WTC11 (cell line): ENCODE measurements at regions not wholly inside any gene's neighbourhood (a gene's known extent, or its start where the extent isn't known, plus 50 kb on each side); places are given as distances from the start of the nearest gene placed in this dataset.
A peak's percentile ranks its signal among the peaks of the same experiment; 100 is the strongest.

Experiments
- ATAC-seq: fragments of 200-7000 bp; cut with Tn5 transposase; 2 replicates; pipeline ENCODE4 v1.10.0; 2021; ENCODE audit warnings: mild to moderate bottlenecking, moderate library complexity
- CTCF ChIA-PET: fragments of 300-600 bp; sonication (Branson Sonifier 250); formaldehyde crosslinking; loops from one replicate; lab custom pipeline; 2021; ENCODE audit warnings: antibody characterized with exemption; lab: Charles Lee
- POLR2A ChIA-PET: fragments of 350-600 bp; sonication (Branson Sonifier 250); formaldehyde crosslinking; loops from one replicate; lab custom pipeline; 2021; ENCODE audit warnings: antibody characterized with exemption; lab: Charles Lee
- DNase-seq: peaks from one replicate; pipeline ENCODE4 v3.0.0; 2021; ENCODE audit warnings: low spot score
- H3K27ac Mint-ChIP-seq: 2 replicates; pipeline ENCODE4 v1.8.0; 2021; ENCODE audit warnings: mixed read lengths
- H3K27me3 Mint-ChIP-seq: 2 replicates; pipeline ENCODE4 v1.8.0; 2021; ENCODE audit warnings: low read depth, mild to moderate bottlenecking, moderate library complexity, mixed read lengths
- H3K36me3 Mint-ChIP-seq: 2 replicates; pipeline ENCODE4 v1.8.0; 2021; ENCODE audit warnings: mixed read lengths
- H3K4me1 Mint-ChIP-seq: 2 replicates; pipeline ENCODE4 v1.8.0; 2022; ENCODE audit warnings: mixed read lengths
- H3K4me3 Mint-ChIP-seq: 2 replicates; pipeline ENCODE4 v1.8.0; 2021; ENCODE audit warnings: mild to moderate bottlenecking, moderate library complexity, mixed read lengths
- H3K9me3 Mint-ChIP-seq: 2 replicates; pipeline ENCODE4 v1.8.0; 2021; ENCODE audit warnings: mixed read lengths
- CREB1 ChIP-seq: sonication (generic); formaldehyde crosslinking; IDR thresholded peaks from 2 replicates; pipeline ENCODE4 v1.8.0; 2023; ENCODE audit warnings: mild to moderate bottlenecking, missing genetic modification reagents
- EMX1 ChIP-seq: fragments of 250-450 bp; sonication (Bioruptor Pico); IDR thresholded peaks from 2 replicates; pipeline ENCODE4 v1.8.0; 2021; ENCODE audit warnings: mild to moderate bottlenecking
- ETV6 ChIP-seq: sonication (generic); formaldehyde crosslinking; IDR thresholded peaks from 2 replicates; pipeline ENCODE4 v1.8.1; 2022; ENCODE audit warnings: mild to moderate bottlenecking, missing genetic modification reagents
- FOXJ3 ChIP-seq: sonication (generic); formaldehyde crosslinking; IDR thresholded peaks from 2 replicates; pipeline ENCODE4 v1.9.0; 2021; ENCODE audit warnings: missing genetic modification reagents, mild to moderate bottlenecking, borderline replicate concordance
- FOXP1 ChIP-seq: sonication (generic); formaldehyde crosslinking; IDR thresholded peaks from 2 replicates; pipeline ENCODE4 v1.8.0; 2022; ENCODE audit warnings: missing genetic modification reagents, mild to moderate bottlenecking, moderate library complexity, borderline replicate concordance
- GRHL2 ChIP-seq: fragments of 250-450 bp; sonication (Bioruptor Pico); IDR thresholded peaks from 2 replicates; pipeline ENCODE4 v1.8.0; 2022; ENCODE audit warnings: mild to moderate bottlenecking, moderate library complexity; ENCODE audit not compliant: insufficient replicate concordance, severe bottlenecking
- JAZF1 ChIP-seq: fragments of 250-450 bp; sonication (Bioruptor Pico); IDR thresholded peaks from 2 replicates; pipeline ENCODE4 v1.9.0; 2021; ENCODE audit warnings: moderate library complexity, mild to moderate bottlenecking, inconsistent platforms
- MXD4 ChIP-seq: fragments of 250-450 bp; sonication (Bioruptor Pico); IDR thresholded peaks from 2 replicates; pipeline ENCODE4 v1.8.0; 2021; ENCODE audit warnings: mild to moderate bottlenecking, moderate library complexity, borderline replicate concordance
- NFE2L1 ChIP-seq: sonication (generic); formaldehyde crosslinking; IDR thresholded peaks from 2 replicates; pipeline ENCODE4 v1.8.1; 2023; ENCODE audit warnings: missing genetic modification reagents
- NR2C2 ChIP-seq: sonication (generic); formaldehyde crosslinking; IDR thresholded peaks from 2 replicates; pipeline ENCODE4 v1.8.0; 2022; ENCODE audit warnings: mild to moderate bottlenecking, missing genetic modification reagents
- OVOL2 ChIP-seq: fragments of 250-450 bp; sonication (Bioruptor Pico); IDR thresholded peaks from 2 replicates; pipeline ENCODE4 v1.9.0; 2021; ENCODE audit warnings: mild to moderate bottlenecking, borderline replicate concordance
- SMAD3 ChIP-seq: sonication (generic); formaldehyde crosslinking; IDR thresholded peaks from 2 replicates; pipeline ENCODE4 v1.8.0; 2022; ENCODE audit warnings: missing genetic modification reagents, mild to moderate bottlenecking, borderline replicate concordance
- SOX15 ChIP-seq: fragments of 250-450 bp; sonication (Bioruptor Pico); IDR thresholded peaks from 2 replicates; pipeline ENCODE4 v1.9.0; 2021; ENCODE audit warnings: mild to moderate bottlenecking
- SP1 ChIP-seq: sonication (generic); formaldehyde crosslinking; conservative IDR thresholded peaks from 2 replicates; pipeline ENCODE4 v1.8.1; 2022; ENCODE audit warnings: missing genetic modification reagents
- TEAD4 ChIP-seq: sonication (generic); formaldehyde crosslinking; IDR thresholded peaks from 2 replicates; pipeline ENCODE4 v1.8.0; 2022; ENCODE audit warnings: mild to moderate bottlenecking, missing genetic modification reagents
- ZNF138 ChIP-seq: sonication (generic); formaldehyde crosslinking; conservative IDR thresholded peaks from 2 replicates; pipeline ENCODE4 v1.8.1; 2022; ENCODE audit warnings: mild to moderate bottlenecking, moderate library complexity, missing genetic modification reagents
- ZNF219 ChIP-seq: sonication (generic); formaldehyde crosslinking; IDR thresholded peaks from 2 replicates; pipeline ENCODE4 v1.8.0; 2023; ENCODE audit warnings: missing genetic modification reagents, mild to moderate bottlenecking, borderline replicate concordance
- ZNF423 ChIP-seq: fragments of 250-450 bp; sonication (Bioruptor Pico); IDR thresholded peaks from 2 replicates; pipeline ENCODE4 v2.1.2; 2022; ENCODE audit warnings: mild to moderate bottlenecking, moderate library complexity
- TF ChIP-seq, protein P1 (sequence below): fragments of 200-600 bp; IDR thresholded peaks from 2 replicates; pipeline ENCODE4 v1.8.0; 2022; ENCODE audit warnings: antibody characterized with exemption
- TF ChIP-seq, protein P2 (sequence below): sonication (generic); formaldehyde crosslinking; IDR thresholded peaks from 2 replicates; pipeline ENCODE4 v1.8.1; 2023; ENCODE audit warnings: mild to moderate bottlenecking, missing genetic modification reagents, moderate library complexity
- TF ChIP-seq, protein P3 (sequence below): sonication (generic); formaldehyde crosslinking; conservative IDR thresholded peaks from 2 replicates; pipeline ENCODE4 v1.8.1; 2023; ENCODE audit warnings: mild to moderate bottlenecking, low read depth, missing genetic modification reagents, moderate library complexity
- TF ChIP-seq, protein P4 (sequence below): sonication (generic); formaldehyde crosslinking; IDR thresholded peaks from 2 replicates; pipeline ENCODE4 v1.8.0; 2022; ENCODE audit warnings: missing genetic modification reagents

DNA sequence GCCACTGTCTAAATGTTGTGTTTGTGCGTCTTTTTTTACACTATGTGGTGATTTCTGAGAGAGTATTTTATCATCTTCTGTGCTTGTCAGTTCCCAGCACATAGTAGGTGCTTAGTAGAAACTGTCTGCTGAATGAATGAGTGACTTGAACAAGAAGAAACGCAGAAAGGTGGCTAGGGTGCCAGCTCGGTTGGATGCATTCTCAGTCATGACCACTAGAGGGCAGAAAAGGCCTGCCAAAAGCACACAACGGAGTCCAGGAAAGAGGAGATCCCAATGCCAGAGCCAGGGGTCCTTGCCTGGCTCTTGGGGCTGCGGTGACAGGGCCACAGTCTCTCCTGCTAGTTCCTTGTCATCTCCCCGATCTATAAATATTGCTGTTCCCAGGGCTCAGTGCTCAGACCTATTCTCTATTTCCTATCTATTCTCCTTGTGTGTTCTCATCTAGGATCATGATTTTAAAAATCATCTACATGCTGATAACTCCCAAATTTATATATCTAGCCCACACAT is 57.3 kb upstream of the CCL1 start:
- DNase-seq (peak; percentile 81), ATAC-seq (peak; percentile 58)
- Mint-ChIP-seq H3K27ac (no peak overlapping the region), H3K9me3 (0 out of 2 replicates have a peak, but pooled peaks cover 3% of the 10 kb centered on the region), H3K4me1 (peaks cover 10% of the 10 kb centered on the region), H3K27me3 (peaks cover 11% of the 10 kb centered on the region), H3K4me3 (no peak overlapping the region)
- CTCF ChIA-PET = interaction anchor here (0.5 to 2.4 kb wide), 34 partner anchors 10 to 700 kb away, joined by 3 to 16 read pairs (median 3); partner anchors contain the start of gene RAD51D
- TF ChIP-seq, protein P1, sequence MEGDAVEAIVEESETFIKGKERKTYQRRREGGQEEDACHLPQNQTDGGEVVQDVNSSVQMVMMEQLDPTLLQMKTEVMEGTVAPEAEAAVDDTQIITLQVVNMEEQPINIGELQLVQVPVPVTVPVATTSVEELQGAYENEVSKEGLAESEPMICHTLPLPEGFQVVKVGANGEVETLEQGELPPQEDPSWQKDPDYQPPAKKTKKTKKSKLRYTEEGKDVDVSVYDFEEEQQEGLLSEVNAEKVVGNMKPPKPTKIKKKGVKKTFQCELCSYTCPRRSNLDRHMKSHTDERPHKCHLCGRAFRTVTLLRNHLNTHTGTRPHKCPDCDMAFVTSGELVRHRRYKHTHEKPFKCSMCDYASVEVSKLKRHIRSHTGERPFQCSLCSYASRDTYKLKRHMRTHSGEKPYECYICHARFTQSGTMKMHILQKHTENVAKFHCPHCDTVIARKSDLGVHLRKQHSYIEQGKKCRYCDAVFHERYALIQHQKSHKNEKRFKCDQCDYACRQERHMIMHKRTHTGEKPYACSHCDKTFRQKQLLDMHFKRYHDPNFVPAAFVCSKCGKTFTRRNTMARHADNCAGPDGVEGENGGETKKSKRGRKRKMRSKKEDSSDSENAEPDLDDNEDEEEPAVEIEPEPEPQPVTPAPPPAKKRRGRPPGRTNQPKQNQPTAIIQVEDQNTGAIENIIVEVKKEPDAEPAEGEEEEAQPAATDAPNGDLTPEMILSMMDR = peak; percentile 97
- TF ChIP-seq, protein P2, sequence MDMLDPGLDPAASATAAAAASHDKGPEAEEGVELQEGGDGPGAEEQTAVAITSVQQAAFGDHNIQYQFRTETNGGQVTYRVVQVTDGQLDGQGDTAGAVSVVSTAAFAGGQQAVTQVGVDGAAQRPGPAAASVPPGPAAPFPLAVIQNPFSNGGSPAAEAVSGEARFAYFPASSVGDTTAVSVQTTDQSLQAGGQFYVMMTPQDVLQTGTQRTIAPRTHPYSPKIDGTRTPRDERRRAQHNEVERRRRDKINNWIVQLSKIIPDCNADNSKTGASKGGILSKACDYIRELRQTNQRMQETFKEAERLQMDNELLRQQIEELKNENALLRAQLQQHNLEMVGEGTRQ (CRISPR knock-in tag) = no peak
- TF ChIP-seq, all 79 proteins: peak for 1
- no peaks in the 10 kb centered on the region for H3K36me3 Mint-ChIP-seq
- POLR2A ChIA-PET = no interaction called here

DNA sequence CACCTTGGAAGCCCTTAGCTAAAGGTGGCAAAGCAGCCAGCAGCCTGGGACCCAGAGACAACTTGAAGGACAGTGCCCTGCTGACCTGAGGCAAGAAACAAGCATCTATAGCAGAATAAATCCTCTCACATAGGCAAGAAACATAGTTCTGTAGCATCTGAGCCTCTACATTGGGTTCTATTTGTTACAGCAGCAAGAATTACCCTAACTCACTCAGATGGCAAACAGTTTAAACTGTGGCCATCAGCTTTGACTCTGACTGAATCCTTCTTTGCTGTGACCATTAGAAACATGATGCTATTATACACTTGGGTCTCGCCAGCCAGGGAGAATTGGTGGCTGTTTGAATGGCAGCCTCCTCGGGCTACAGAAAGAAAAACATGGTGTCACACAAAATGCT is 53.1 kb upstream of the CCL1 start:
- CTCF ChIA-PET = interaction anchor here (1.2 to 2.8 kb wide), 2 partner anchors 55 to 112 kb away, joined by 3 to 14 read pairs; no protein-coding TSS in a partner anchor

DNA sequence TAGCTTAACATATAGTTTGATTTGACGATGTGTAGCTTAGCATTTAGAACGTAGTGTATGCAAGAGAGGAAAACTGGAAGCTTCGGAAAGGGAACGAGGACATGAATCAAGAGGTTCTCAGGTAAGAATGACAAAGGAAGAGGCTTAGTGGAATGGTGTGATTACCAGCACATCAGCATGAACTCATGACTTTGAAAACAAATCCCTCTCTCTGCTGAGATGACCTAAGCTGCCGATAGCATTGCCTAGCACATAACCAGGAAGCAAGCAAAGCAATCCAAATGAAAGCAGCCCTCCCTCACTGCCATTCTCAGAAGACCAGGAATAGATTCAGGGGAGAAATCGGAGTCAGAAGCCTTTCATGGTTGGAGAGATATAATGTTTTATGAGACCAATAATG is 51.3 kb upstream of the CCL1 start:
- CTCF ChIA-PET = interaction anchor here (0.7 to 1.4 kb wide), 6 partner anchors 10 to 171 kb away, joined by 3 read pairs; no protein-coding TSS in a partner anchor
- peaks cover 40% of the 10 kb centered on the region for H3K4me1 Mint-ChIP-seq
- POLR2A ChIA-PET = interaction anchor here (0.7 kb wide), 1 partner anchor 11 kb away, joined by 4 read pairs; no protein-coding TSS in a partner anchor
- peak overlapping the region; percentile 46 for H3K27ac Mint-ChIP-seq
- no peaks in the 10 kb centered on the region for H3K36me3 Mint-ChIP-seq
- DNase-seq = no peak
- H3K27me3 Mint-ChIP-seq = peaks cover 49% of the 10 kb centered on the region
- H3K9me3 Mint-ChIP-seq = 0 out of 2 replicates have a peak, but pooled peaks cover 3% of the 10 kb centered on the region
- ATAC-seq = peak; percentile 84
- H3K4me3 Mint-ChIP-seq = no peak overlapping the region; the same call in 1 of the 2 replicates
- TF ChIP-seq FOXJ3 (CRISPR knock-in tag) = no peak
- TF ChIP-seq, protein P1 = no peak
- TF ChIP-seq, protein P3, sequence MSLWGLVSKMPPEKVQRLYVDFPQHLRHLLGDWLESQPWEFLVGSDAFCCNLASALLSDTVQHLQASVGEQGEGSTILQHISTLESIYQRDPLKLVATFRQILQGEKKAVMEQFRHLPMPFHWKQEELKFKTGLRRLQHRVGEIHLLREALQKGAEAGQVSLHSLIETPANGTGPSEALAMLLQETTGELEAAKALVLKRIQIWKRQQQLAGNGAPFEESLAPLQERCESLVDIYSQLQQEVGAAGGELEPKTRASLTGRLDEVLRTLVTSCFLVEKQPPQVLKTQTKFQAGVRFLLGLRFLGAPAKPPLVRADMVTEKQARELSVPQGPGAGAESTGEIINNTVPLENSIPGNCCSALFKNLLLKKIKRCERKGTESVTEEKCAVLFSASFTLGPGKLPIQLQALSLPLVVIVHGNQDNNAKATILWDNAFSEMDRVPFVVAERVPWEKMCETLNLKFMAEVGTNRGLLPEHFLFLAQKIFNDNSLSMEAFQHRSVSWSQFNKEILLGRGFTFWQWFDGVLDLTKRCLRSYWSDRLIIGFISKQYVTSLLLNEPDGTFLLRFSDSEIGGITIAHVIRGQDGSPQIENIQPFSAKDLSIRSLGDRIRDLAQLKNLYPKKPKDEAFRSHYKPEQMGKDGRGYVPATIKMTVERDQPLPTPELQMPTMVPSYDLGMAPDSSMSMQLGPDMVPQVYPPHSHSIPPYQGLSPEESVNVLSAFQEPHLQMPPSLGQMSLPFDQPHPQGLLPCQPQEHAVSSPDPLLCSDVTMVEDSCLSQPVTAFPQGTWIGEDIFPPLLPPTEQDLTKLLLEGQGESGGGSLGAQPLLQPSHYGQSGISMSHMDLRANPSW = no peak
- no peak for TF ChIP-seq CREB1 (CRISPR knock-in tag)
- TF ChIP-seq JAZF1 (CRISPR knock-in tag) = no peak
- TF ChIP-seq FOXP1 (CRISPR knock-in tag) = no peak
- TF ChIP-seq EMX1 (CRISPR knock-in tag) = no peak
- TF ChIP-seq MXD4 (CRISPR knock-in tag) = no peak
- TF ChIP-seq GRHL2 (CRISPR knock-in tag) = no peak
- TF ChIP-seq ZNF423 (CRISPR knock-in tag) = no peak
- TF ChIP-seq NR2C2 = no peak
- TF ChIP-seq, protein P4, sequence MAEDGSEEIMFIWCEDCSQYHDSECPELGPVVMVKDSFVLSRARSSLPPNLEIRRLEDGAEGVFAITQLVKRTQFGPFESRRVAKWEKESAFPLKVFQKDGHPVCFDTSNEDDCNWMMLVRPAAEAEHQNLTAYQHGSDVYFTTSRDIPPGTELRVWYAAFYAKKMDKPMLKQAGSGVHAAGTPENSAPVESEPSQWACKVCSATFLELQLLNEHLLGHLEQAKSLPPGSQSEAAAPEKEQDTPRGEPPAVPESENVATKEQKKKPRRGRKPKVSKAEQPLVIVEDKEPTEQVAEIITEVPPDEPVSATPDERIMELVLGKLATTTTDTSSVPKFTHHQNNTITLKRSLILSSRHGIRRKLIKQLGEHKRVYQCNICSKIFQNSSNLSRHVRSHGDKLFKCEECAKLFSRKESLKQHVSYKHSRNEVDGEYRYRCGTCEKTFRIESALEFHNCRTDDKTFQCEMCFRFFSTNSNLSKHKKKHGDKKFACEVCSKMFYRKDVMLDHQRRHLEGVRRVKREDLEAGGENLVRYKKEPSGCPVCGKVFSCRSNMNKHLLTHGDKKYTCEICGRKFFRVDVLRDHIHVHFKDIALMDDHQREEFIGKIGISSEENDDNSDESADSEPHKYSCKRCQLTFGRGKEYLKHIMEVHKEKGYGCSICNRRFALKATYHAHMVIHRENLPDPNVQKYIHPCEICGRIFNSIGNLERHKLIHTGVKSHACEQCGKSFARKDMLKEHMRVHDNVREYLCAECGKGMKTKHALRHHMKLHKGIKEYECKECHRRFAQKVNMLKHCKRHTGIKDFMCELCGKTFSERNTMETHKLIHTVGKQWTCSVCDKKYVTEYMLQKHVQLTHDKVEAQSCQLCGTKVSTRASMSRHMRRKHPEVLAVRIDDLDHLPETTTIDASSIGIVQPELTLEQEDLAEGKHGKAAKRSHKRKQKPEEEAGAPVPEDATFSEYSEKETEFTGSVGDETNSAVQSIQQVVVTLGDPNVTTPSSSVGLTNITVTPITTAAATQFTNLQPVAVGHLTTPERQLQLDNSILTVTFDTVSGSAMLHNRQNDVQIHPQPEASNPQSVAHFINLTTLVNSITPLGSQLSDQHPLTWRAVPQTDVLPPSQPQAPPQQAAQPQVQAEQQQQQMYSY (CRISPR knock-in tag) = no peak
- TF ChIP-seq ETV6 (CRISPR knock-in tag) = no peak

More for the DNA sequence above, 53.1 kb upstream of the CCL1 start:
- peaks cover 31% of the 10 kb centered on the region for H3K27me3 Mint-ChIP-seq
- H3K27ac Mint-ChIP-seq = no peak overlapping the region
- no peak overlapping the region for H3K4me3 Mint-ChIP-seq
- 0 out of 2 replicates have a peak, but pooled peaks cover 3% of the 10 kb centered on the region for H3K9me3 Mint-ChIP-seq
- ATAC-seq = no peak
- DNase-seq = no peak
- no peaks in the 10 kb centered on the region for H3K36me3 Mint-ChIP-seq
- peaks cover 24% of the 10 kb centered on the region for H3K4me1 Mint-ChIP-seq
- TF ChIP-seq MXD4 (CRISPR knock-in tag) (no peak), EMX1 (CRISPR knock-in tag) (no peak), TEAD4 (CRISPR knock-in tag) (no peak), SOX15 (CRISPR knock-in tag) (no peak), ZNF138 (no peak), OVOL2 (CRISPR knock-in tag) (no peak), ZNF219 (no peak), SMAD3 (CRISPR knock-in tag) (no peak), SP1 (CRISPR knock-in tag) (no peak), NFE2L1 (CRISPR knock-in tag) (no peak)
- TF ChIP-seq, protein P2 (CRISPR knock-in tag) = no peak
- POLR2A ChIA-PET = no interaction called here
